Astrocyte (in vitro differentiated cells and primary cell): ENCODE measurements at regions not wholly inside any gene's neighbourhood (a gene's known extent, or its start where the extent isn't known, plus 50 kb on each side); places are given as distances from the start of the nearest gene placed in this dataset.

Source experiments
- DNase-seq: peaks from one replicate; pipeline ENCODE4 v3.0.0-alpha.2; 2010; ENCODE audit warnings: low read depth
- FAIRE-seq: peaks from 2 replicates; lab custom pipeline; 2011; peaks lifted over from hg19 to GRCh38; lab: Jason Lieb, UNC
- H2AFZ ChIP-seq: 2 replicates; pipeline ENCODE4 v1.6.0; 2012; ENCODE audit warnings: low read depth, low read length, inconsistent platforms
- H3K27ac ChIP-seq: 2 replicates; pipeline ENCODE4 v1.5.1; 2011; ENCODE audit warnings: low read depth, low read length, inconsistent platforms
- H3K27me3 ChIP-seq: 2 replicates; pipeline ENCODE4 v1.6.0; 2011; ENCODE audit warnings: low read length, inconsistent platforms; ENCODE audit not compliant: insufficient read depth
- H3K36me3 ChIP-seq: 2 replicates; pipeline ENCODE4 v1.5.1; 2011; ENCODE audit warnings: low read length, inconsistent platforms; ENCODE audit not compliant: insufficient read depth
- H3K4me1 ChIP-seq: 2 replicates; pipeline ENCODE4 v1.5.1; 2011; ENCODE audit warnings: low read length, inconsistent platforms; ENCODE audit not compliant: insufficient read depth
- H3K4me2 ChIP-seq: 2 replicates; pipeline ENCODE4 v1.6.0; 2012; ENCODE audit warnings: low read length, inconsistent platforms
- H3K4me3 ChIP-seq: 2 replicates; pipeline ENCODE4 v1.5.1; 2011; ENCODE audit warnings: low read depth, mild to moderate bottlenecking, low read length, inconsistent platforms; ENCODE audit not compliant: insufficient read depth
- H3K79me2 ChIP-seq: 2 replicates; pipeline ENCODE4 v1.6.0; 2012; ENCODE audit warnings: mild to moderate bottlenecking, low read length, inconsistent platforms; ENCODE audit not compliant: insufficient read depth
- H3K9ac ChIP-seq: 2 replicates; pipeline ENCODE4 v1.6.0; 2012; ENCODE audit warnings: mild to moderate bottlenecking, low read length, inconsistent platforms
- H3K9me3 ChIP-seq: 2 replicates; pipeline ENCODE4 v1.5.1; 2012; ENCODE audit warnings: low read depth, mild to moderate bottlenecking, low read length, inconsistent platforms; ENCODE audit not compliant: insufficient read depth
- H4K20me1 ChIP-seq: 2 replicates; pipeline ENCODE4 v1.6.0; 2012; ENCODE audit warnings: low read length, inconsistent platforms; ENCODE audit not compliant: insufficient read depth
- H3K27ac Mint-ChIP-seq: one replicate; pipeline ENCODE4 v1.8.0; 2021; ENCODE audit warnings: mild to moderate bottlenecking, mixed read lengths; ENCODE audit not compliant: unreplicated experiment
- H3K27me3 Mint-ChIP-seq: one replicate; pipeline ENCODE4 v1.8.0; 2021; ENCODE audit warnings: low read depth, mixed read lengths; ENCODE audit not compliant: unreplicated experiment
- H3K36me3 Mint-ChIP-seq: one replicate; pipeline ENCODE4 v1.8.0; 2021; ENCODE audit warnings: low read depth, mixed read lengths; ENCODE audit not compliant: unreplicated experiment
- H3K4me1 Mint-ChIP-seq: one replicate; pipeline ENCODE4 v1.8.0; 2021; ENCODE audit warnings: low read depth, mixed read lengths; ENCODE audit not compliant: unreplicated experiment
- H3K4me3 Mint-ChIP-seq: one replicate; pipeline ENCODE4 v1.8.0; 2021; ENCODE audit warnings: mild to moderate bottlenecking, moderate library complexity, mixed read lengths; ENCODE audit not compliant: unreplicated experiment
- H3K9me3 Mint-ChIP-seq: one replicate; pipeline ENCODE4 v1.8.0; 2021; ENCODE audit warnings: mild to moderate bottlenecking, mixed read lengths; ENCODE audit not compliant: unreplicated experiment
- EZH2 ChIP-seq: IDR thresholded peaks from 2 replicates; pipeline ENCODE4 v1.6.1; 2012; ENCODE audit warnings: mild to moderate bottlenecking, low read length, inconsistent platforms; ENCODE audit not compliant: insufficient read depth
- TF ChIP-seq, protein P1 (sequence below): IDR thresholded peaks from 2 replicates; pipeline ENCODE4 v1.5.1; 2011; ENCODE audit warnings: low read depth, mild to moderate bottlenecking, inconsistent platforms, low read length, moderate library complexity; ENCODE audit not compliant: insufficient read depth

GRCh38 chr5:74500110-74500917 is 140.2 kb downstream of the ENC1 start:
- no peaks in the 10 kb centered on the region for H3K36me3 ChIP-seq
- Mint-ChIP-seq H3K9me3 (no peaks in the 10 kb centered on the region), H3K27ac (peak overlapping the region; percentile 50), H3K4me1 (peaks cover 10% of the 10 kb centered on the region), H3K27me3 (no peaks in the 10 kb centered on the region), H3K4me3 (no peak overlapping the region), H3K36me3 (no peaks in the 10 kb centered on the region)
- no peak overlapping the region for H3K9ac ChIP-seq
- no peak overlapping the region for H3K4me3 ChIP-seq
- H3K4me1 ChIP-seq, result no peaks in the 10 kb centered on the region
- H3K4me2 ChIP-seq, result no peak overlapping the region
- FAIRE-seq (no peak), DNase-seq (no peak)
- H3K27me3 ChIP-seq, result no peaks in the 10 kb centered on the region
- TF ChIP-seq, protein P1, sequence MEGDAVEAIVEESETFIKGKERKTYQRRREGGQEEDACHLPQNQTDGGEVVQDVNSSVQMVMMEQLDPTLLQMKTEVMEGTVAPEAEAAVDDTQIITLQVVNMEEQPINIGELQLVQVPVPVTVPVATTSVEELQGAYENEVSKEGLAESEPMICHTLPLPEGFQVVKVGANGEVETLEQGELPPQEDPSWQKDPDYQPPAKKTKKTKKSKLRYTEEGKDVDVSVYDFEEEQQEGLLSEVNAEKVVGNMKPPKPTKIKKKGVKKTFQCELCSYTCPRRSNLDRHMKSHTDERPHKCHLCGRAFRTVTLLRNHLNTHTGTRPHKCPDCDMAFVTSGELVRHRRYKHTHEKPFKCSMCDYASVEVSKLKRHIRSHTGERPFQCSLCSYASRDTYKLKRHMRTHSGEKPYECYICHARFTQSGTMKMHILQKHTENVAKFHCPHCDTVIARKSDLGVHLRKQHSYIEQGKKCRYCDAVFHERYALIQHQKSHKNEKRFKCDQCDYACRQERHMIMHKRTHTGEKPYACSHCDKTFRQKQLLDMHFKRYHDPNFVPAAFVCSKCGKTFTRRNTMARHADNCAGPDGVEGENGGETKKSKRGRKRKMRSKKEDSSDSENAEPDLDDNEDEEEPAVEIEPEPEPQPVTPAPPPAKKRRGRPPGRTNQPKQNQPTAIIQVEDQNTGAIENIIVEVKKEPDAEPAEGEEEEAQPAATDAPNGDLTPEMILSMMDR, result no peak
- no peak for TF ChIP-seq EZH2
- no peaks in the 10 kb centered on the region for H3K9me3 ChIP-seq
- H3K27ac ChIP-seq, result no peak overlapping the region
- peak overlapping the region; percentile 30 for H2AFZ ChIP-seq
- H4K20me1 ChIP-seq, result no peaks in the 10 kb centered on the region
- H3K79me2 ChIP-seq, result no peaks in the 10 kb centered on the region

GRCh38 chr5:74499256-74500050 is 141.1 kb downstream of the ENC1 start:
- TF ChIP-seq, protein P1, result no peak
- no peak for TF ChIP-seq EZH2
- H3K4me3 Mint-ChIP-seq, result no peak overlapping the region
- FAIRE-seq (no peak), DNase-seq (no peak)
- H3K36me3 Mint-ChIP-seq, result no peaks in the 10 kb centered on the region
- no peak overlapping the region for H3K27ac Mint-ChIP-seq
- H3K4me1 Mint-ChIP-seq, result peaks cover 10% of the 10 kb centered on the region
- H3K27me3 ChIP-seq, result no peaks in the 10 kb centered on the region
- no peaks in the 10 kb centered on the region for H3K9me3 Mint-ChIP-seq
- no peak overlapping the region for H3K27ac ChIP-seq
- H3K36me3 ChIP-seq, result no peaks in the 10 kb centered on the region
- no peaks in the 10 kb centered on the region for H3K4me1 ChIP-seq
- H3K4me2 ChIP-seq, result no peak overlapping the region
- H3K9ac ChIP-seq, result no peak overlapping the region
- no peaks in the 10 kb centered on the region for H3K9me3 ChIP-seq
- no peaks in the 10 kb centered on the region for H3K79me2 ChIP-seq
- H2AFZ ChIP-seq, result no peak overlapping the region
- no peaks in the 10 kb centered on the region for H4K20me1 ChIP-seq
- H3K27me3 Mint-ChIP-seq, result no peaks in the 10 kb centered on the region
- H3K4me3 ChIP-seq, result no peak overlapping the region
